ENCODE measurements at regions not wholly inside any gene's neighbourhood (a gene's known extent, or its start where the extent isn't known, plus 50 kb on each side); places are given as distances from the start of the nearest gene placed in this dataset.

GRCh38 chr2:12265646-12266045 lies 451.1 kb upstream of the TRIB2 start:
- TF ChIP-seq CTCF (IDR thresholded peaks at IDR 0.05) (no peak), POLR2A (IDR thresholded peaks at IDR 0.05) (no peak)
